ENCODE measurements at regions not wholly inside any gene's neighbourhood (a gene's known extent, or its start where the extent isn't known, plus 50 kb on each side); places are given as distances from the start of the nearest gene placed in this dataset.

DNA sequence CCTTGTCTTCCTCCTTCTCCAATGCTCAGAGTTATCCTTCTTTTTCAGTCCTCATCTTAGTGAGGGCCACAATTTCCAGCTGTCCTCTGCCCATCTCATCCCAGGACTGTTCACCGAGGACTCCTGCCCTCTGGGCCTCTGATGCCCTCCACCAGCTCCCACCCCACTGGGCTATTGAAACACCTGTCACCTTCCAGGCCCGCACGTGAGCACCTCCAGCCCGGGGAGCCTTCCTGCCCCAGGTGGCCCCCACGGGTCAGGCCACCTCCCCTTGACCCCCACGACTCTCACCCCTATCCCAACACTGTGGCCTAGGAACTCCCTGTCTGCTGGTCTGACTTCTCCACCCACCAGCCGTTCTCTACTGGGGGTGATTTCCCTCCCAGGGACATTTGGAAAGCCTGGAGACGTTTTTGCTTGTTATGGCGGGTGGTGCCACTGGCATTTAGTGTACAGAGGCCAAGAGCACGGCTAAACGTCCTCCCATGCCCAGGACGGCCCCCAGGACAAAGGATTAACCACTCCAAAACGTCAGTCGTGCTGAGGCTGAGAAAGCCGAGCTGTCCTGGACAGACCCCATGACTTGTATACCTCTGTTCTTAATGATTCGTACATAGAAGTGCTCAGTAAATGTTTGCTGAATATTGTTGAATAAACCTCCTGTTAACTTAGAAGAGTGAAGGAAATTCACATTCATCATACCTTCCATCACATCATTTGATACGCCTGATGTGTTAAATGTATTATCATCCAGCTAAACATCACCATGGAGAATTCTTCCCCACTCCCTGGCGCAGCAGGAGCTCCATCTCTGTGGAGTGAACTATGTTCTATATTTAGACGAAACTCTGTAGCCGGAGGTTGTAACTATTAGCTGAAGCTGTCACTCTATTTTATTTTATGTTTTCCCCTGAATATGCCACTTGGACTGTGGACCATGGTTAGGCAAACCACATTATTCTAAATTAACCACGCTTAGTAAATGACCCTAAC is 270.1 kb upstream of the SHH start:
- DNase-seq, result no peak

DNA sequence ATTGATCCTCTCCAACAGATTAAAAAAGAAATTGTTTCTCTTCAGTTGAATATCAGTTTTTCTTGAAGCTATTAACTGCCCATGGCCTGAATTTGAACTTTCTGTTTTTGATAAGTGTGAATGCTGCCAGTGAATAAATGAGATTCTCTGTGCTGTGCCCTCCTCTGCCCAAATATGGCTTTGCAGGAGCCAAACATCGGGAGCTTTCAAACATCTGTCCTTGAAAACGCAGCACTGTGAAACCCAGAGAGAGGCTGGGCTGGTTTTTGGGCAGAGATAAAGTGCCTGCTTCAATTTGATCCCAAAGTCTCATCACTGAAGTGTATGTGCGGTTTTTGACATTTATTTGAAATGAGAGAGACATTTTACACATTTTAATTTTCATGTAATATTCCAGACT is 268.3 kb upstream of the SHH start:
- no peak for DNase-seq

DNA sequence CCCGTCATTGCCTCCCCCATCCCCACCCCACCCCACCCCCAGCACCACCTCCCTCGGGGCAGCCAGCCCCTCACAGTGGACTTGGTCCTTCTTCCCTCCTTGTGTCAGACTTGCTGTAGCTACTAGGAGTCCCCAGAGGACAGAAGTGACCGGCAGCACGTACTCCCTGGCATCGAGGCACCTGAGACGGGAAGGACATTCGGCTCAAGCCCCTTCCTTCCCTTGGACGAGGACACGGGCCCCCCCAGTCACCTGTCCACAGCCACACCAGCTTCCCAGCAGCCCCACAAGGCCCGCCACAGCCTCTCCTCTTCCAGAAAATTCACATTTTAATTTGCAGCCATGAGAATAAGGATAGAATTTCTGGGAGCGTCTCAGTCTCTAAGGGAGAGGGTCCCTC is 267.8 kb upstream of the SHH start:
- no peak for DNase-seq

DNA sequence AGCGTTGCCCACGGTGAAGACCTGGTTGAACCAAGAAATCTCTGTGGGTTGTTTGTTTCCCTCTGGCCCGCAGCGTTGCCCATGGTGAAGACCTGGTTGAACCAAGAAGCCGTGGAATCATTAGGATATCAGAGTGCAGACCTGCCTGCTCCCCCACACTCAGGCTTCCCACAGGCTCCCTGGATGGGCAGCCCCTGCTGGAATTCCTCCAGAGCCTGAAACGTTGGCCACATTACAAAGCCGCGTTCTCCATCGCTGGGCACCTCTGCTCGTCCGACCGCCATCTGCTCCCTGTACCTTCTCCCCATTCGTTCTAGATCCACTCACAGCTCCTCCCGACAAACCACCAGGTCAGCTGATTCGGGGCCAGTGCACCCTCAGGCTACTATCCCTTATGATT is 266.9 kb upstream of the SHH start:
- DNase-seq, result no peak

DNA sequence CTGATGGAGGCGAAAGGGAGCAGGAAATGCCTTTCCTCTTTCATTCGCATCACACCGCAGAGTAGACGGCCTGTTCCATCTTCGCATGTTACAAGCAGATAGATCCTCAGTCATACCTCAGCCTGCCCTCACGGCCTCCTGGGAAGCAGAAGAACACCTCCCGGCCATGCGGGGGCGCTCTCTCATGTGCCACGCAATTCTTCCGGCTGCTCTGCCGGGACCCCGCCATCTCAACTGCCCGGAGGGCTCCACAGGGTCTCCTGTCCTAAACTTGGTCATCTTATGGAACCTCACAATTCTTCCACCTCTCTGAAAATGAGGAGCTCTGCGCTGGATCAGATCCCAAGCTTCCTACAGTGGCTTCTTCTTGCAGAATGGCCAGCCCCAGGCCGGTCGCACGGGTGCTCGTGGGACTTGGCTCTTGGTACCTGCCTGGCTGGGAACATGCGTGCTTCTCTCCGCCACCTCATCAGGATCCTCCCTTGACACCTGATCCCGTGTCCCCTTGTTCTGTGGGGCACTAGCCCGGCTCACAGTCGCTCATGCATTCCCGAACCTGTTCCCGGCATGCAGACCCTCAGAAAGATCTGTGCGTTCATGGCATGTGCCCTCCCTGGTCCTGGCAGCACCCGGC is 262.8 kb upstream of the SHH start:
- no peak for DNase-seq

DNA sequence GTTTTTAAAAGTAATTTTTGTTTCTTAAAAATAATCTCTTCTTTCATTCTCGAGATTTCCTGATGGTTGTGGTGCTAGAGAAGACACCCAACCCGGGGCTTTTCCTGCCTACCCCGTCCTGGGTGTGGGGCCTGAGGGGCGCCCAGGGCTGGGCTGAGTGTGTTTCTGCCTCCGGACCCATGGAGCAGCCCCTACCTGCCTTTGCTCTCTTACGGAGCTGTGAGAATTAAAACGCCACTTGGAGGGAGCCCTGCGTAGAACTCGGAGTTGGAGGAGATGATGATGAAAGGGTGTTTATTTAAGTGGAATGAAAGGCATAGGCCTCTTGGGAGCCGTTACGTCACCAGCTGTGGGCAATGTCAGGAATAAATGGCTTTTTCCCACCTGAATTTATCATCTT is 261.8 kb upstream of the SHH start:
- DNase-seq, result no peak

DNA sequence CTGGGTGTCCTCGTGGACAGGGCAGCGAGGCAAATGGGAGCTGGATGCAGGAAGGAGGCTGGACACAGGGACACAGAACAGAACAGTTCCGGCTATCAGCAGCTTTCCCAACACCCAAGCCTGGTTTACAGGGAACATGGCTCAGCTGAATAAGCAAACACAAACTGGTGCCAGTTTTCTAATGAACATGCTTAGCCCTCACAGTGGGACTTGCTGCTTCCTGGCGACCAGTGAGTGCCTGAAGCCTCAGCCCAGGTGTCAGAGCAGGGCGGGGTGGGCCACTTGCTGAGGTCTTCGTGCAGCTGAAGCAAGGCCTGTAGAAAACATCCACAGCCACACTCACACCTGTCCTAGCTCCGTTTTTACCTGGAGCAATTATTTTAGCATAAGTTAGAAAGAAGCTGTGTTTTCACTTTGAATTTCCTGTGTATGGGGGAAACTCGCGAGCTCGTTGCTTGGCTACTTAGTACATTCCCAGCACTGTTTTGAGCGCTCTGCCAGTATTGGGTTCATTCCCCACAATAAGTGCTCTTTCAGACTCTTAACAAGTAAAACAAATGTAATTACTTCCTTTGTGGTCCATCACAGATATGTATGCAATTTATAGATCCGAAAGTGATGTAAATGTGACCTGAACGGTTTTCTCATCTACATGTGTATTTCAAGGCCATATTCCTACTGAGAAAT is 261.2 kb upstream of the SHH start:
- DNase-seq, result no peak

DNA sequence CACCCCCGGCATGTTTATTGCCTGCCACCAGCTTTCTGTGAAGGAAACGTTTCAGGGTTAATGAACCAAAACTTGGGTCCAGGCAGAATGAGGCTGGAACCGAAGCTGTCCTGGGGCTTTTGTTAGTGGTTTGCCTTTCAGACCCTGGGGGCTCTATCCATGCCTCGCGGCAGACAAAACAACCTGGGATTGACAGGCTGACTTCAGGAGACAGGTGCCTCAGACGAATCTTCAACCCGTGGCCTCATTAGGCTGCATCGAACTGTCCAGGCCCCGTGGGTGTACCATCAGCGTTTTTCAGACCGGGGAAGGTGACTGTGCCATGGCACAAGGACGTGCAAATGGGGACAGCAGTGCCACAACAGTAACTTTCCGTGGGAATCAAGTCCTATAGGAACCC is 259.3 kb upstream of the SHH start:
- no peak for DNase-seq

DNA sequence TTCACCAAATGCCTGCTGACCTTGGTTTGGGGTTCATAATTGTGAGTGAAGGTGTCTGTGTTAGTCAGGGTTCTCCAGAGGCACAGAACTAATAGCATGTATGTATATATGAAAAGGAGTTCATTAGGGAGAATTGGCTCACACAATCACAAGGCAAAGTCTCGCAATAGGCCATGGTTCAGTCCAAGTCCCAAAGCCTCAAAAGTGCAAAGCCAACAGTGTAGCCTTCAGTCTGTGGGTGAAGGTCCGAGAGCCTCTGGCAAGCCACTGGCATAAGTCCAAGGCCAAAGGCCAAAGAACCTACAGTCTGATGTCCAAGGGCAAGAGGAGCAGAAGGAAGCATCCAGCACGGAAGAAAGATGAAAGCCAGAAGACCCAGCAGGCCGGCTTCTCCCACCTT is 257.6 kb upstream of the SHH start:
- DNase-seq, result no peak

DNA sequence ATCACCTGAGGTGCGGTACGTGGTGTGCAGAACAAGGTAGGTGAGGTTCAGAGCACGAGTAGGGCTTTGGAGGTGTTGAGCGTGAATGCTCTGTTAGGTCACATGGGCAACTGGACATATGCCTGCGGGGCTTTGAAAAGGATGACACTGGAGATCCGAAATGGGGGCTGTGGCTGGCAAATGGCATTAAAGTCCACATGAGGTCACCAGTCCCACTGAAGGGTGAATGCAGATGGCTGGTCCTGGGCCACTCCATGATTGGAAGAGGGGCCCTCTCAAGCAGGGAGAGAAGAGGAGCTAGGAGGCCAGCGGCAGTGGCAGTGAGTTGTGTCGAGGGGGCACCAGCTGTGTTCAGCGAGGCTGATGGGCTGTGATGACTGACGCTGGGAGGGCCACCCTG is 254.9 kb upstream of the SHH start:
- no peak for DNase-seq

DNA sequence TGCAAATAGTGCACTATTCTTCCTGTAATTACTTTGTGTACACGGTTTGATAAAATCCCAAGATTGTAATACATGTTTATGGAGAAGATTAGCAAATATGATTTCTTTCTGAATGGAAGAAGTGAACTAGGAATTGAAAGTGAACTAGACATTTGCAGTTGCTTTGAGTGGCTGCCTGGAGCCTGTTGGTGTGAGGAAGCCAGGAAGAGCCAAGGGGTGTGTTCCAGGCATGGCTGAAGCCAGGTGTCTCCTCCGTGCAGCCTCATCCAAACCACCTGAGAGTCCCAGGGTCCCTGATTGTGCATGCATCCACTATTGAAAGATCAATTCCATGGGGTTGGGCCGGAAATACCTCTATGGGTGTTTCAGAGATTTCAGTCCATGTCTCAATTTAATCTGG is 253.1 kb upstream of the SHH start:
- no peak for DNase-seq

DNA sequence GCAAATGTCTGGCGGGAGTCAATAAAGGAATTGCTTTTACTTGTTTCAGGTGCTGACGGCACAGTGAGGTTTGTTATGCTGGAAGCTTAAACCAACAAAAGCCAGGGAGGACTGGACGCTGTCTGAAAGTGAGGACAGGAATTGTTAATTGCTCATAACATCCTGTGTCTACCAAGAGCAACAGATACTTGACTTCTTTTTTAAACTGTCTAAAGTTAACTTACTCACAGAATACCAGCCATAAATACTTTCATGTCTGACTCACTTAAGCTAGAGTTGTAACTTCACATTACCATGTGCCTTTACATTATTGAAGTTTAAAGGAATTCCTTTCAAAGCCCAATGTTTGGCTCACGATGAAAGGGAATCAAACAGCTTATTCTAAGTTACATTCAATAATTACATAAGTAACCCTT is 252.7 kb upstream of the SHH start:
- no peak for DNase-seq

DNA sequence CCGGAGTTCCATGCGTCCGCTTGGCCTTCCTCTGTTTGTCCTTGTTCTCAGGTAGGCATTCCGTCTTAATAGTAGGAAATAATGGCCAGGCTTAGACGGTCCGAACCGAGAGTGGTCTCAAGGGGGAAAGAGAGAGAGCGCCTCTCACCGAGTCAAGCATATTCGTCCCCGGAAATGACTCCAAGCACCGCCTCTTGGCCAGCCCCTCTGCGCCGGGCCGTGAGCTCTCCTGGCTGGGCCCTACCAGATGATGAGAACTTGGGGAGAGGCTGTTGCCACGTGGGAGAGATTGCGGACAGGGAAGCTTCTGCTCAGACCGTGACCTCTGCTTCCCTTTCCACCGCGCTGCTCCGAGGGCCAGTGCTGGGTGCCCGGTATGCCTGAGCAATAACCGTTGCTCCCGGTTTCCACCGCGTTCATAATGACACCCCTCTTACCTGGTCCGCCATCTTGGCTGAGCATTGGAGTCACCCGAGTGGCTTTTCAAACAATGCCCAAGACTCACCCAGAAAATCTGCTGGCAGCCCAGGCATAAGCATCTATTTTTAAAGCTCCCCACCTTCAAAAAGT is 251.1 kb upstream of the SHH start:
- no peak for DNase-seq

DNA sequence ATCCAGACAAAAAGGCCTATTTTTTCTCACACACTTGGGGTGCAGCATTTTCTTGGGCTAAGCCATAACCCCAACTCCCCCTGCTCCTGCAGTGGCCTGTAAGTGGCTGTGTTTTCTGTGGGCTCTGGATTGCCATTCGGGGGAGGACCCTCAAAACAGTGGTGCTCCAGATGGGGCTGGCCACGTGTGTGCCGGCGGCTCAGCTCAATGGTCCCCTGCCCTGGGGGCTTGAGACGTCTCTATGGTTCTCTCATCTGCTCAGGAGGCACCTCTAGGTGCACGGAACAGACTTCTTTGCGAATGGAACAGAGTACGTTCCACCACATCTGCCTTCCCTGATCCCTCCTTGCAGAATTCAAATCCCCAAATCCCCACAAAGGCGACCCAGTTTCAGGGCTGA is 250.0 kb upstream of the SHH start:
- no peak for DNase-seq

DNA sequence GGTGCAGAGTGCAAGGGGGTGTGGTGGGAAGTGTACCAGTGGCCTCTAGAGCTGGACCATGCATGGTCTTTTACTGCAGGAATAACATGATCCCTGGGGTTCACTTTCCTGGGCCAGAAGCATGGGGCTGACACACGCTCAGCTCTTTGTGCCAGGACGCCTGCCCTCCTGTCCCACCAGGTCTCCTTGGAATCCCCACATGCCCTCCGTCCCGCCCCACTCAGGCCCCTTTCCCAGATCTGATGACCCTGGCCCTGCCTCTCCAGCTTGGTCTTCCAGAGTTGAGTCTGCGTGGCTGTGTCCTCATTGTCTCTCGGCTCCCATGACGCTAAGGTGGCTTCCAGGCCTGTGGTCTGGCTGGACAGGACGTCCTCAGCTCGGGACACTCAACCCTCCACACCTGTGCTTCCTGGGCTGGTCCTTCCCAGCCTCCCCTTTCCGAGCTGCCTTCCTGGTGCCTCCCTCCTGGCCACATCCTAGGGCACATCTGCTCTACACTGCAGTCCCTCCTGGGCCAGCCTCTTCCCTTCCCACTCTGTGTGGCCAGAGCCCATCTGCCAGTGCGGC is 249.5 kb upstream of the SHH start:
- DNase-seq, result no peak

DNA sequence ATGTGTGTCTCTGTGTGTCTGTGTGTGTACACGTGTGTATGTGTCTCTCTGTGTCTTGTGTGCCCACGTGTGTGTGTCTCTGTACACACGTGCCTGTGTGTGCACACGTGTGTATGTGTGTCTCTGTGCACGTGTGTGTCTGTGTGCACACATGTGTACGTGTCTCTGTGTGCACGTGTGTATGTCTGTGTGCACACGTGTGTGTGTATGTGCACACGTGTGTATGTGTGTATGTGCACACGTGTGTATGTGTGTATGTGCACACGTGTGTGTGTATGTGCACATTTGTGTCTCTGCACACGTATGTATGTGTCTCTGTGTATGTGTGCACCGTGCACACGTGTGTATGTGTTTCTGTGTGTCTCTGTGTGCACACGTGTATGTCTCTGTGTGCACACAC is 248.7 kb upstream of the SHH start:
- no peak for DNase-seq

DNA sequence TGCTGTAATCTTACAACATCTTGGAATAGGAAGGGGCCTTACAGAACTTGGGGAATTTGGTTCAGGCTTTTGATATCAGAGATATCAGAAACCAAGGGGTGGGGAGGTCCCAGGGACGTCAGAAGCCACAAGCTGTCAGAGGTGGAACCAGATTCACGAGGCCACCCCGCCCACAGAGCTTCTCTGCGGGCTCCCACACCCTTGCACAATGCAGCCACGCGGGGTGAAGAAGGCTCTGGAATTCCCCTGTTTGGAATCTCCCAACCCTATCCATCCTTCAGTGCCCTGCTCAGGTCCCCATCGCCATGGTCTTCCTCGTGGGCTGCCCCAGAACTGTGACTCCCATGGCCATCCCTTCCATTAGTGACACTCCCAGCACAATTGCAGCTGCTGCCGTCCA is 247.1 kb upstream of the SHH start:
- DNase-seq, result no peak

DNA sequence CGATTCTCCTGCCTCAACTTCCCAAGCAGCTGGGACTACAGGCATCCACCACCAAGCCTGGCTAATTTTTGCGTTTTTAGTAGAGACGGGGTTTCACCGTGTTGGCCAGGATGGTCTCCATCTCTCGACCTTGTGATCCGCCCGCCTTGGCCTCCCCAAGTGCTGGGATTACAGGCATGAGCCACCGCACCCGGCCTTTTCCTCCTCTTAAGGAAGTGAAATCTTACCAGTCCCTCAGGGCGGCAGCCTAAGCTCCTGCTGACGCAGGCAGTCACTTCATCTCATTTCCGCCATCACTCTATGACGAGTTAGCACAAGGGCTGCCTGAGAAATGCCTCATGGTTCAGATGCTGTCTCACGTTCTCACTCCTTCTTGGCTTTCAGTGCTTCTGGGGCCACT is 246.0 kb upstream of the SHH start:
- DNase-seq, result no peak

DNA sequence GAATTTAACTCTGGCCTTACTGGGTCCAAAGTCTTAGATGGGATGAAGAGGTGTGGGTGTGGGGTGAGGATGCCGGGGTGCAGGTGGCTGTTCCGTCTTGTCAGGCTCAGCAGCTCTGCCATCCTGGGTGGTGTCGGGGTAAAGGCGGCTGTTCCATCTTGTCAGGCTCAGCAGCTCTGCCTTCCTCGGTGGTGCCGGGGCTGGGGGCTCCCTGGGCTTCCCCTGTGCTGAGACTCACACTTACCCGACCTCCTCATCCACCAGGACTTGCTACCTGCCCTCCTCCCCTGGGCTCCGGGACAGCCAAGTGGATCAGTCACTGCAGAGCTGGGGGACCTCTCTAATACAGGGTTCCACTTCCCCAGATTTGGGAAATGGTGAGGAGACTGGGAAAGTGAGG is 244.3 kb upstream of the SHH start:
- no peak for DNase-seq

DNA sequence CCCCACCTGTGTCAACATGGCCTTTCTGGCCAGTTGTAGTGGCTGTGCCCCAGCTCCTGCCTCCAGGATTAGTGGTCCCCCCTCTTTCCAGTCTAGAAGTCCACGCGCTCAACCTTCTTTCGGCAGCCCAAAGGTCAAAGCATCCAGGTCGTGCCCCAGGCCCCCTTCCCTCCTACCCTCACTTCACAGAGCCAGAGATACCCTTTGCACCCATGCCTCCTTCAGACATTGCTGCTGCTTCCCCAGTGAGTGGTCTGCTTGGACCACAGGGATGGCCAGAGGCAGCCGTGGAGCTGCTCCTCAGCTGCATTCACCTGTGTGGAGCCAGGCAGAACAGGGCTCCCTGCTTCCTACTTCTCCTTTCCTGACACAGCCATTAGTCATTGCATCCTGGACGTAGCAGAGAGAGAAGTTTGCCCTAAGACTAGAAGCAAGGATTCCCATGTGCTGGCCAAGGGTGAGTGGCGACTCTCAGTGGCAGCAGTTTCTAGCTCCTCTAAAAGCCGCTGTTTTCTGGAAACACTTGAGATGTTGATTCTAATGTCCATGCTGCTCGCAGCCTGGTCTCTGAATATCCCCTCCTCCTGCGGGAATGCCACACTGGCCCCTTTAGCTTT is 243.1 kb upstream of the SHH start:
- no peak for DNase-seq

DNA sequence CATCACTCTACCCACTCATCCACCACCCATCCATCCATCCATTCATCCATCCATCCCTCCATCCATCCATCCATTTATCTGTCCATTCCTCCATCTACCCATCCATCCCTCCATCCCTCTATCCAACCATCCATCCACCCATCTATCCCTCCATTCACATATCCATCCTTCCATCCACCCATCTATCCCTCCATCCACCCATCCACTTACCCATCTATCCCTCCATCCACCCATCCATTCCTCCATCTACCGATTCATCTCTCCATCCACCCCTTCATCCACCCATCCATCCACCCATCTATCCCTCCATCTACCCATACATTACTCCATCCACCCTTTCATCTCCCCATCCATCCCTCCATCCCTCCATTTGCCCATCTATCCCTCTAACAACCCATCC is 239.6 kb upstream of the SHH start:
- DNase-seq, result no peak

DNA sequence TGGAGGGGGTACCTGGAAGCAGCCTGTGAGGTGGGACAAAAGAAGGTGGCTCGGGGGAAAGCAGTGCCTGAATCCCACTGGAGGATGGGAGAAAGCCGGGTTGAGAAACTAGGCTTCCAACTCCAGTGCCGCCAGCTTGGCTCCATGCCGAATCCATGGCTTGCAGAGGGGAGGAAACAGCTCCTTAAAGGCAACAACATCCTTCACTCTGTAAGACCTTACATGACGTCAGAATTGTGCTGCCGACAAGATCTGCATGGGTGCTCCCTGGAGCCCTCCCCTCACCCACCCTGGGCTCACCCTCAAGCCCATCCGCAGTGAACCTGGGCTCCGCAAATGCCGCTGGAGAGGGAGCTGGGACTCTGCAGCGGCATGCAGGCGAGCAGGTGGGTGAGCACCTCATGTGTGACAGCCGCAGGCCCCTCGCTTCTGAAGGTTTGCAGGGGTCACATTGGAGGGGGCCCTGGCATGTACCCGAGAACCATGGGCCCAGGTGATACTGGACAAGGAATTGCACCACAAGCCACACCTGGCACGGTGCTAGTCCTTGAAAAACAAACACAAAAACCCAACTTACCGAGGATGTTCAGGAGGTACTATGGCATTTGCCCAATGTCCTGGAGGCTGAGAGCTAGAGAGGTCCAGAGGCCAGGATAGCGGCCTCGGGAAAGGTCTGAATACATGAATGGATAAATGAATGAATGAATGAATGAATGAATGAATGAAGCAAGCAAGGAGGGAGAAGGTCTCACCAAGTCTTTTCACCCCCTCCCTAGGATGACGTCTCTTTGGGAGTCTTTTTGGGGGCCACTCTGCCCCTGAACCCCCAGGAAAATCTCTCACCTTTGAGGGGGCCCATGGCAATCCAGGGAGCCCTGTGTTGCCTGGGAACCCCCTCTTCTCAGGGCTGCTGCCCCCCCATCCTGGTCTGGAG is 238.6 kb upstream of the SHH start:
- no peak for DNase-seq
